ENCODE measurements at regions not wholly inside any gene's neighbourhood (a gene's known extent, or its start where the extent isn't known, plus 50 kb on each side); places are given as distances from the start of the nearest gene placed in this dataset.

DNA sequence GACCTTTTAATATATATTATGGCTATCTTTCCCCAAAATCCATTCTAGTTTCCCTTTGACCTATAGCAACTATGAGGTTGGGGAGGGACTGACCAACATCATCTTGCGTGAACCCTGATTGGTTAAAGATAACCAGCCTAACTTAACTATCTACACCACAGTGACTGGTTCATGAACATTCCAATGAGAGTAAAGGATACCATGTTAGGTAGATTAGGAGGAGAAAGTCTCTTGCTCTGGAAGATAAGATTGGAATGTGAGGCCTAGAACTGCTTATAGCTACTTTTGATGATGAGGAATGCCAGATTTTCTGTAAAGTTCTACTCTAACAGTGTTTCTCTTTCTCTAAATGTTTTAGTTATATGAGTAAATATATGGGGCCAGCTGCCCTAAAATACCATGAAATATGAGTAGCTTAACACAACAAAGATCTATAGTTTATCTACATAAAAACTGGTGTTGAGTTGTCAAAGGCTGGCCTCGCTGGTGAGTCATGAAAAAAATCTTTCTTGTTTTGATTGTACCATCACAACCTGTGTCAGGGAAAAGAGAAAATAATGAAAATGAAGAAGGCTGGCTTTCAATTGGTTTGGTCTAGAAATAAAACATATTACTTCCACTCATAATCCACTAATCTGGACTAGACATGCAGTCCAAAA lies 481.4 kb downstream of the NSUN3 start:
- Histone ChIP-seq H3K27me3 (ENCODE audit: insufficient read depth) (no peaks in the 10 kb centered on the region), H3K27ac (ENCODE audit: low read depth) (no peak overlapping the region), H4K20me1 (replicated peaks; ENCODE audit: insufficient read depth) (no peaks in the 10 kb centered on the region), H3K36me3 (ENCODE audit: insufficient read depth) (no peaks in the 10 kb centered on the region), H3F3A (replicated peaks; ENCODE audit: low read depth) (no peaks in the 10 kb centered on the region), H3K4me2 (no peak overlapping the region), H3K79me2 (replicated peaks; ENCODE audit: insufficient read depth) (no peaks in the 10 kb centered on the region), H3K4me1 (ENCODE audit: insufficient read depth) (no peaks in the 10 kb centered on the region), H3K4me3 (no peak overlapping the region), H3K9me2 (ENCODE audit: insufficient read depth) (no peaks in the 10 kb centered on the region; the same call in 1 of the 2 replicates), H2AFZ (no peak overlapping the region)
- H3K36me3 Mint-ChIP-seq (ENCODE audit: low read depth): no peaks in the 10 kb centered on the region; the same call in 2 of the 3 replicates
- H3K9me3 Mint-ChIP-seq: peaks cover 6% of the 10 kb centered on the region; the same call in 1 of the 3 replicates
- H3K27me3 Mint-ChIP-seq (ENCODE audit: insufficient read depth, low read depth, poor library complexity): no peaks in the 10 kb centered on the region
- no peak overlapping the region for H3K27ac Mint-ChIP-seq
- no peak for DNase-seq (ENCODE audit: low spot score)
- TF ChIP-seq, protein P1, sequence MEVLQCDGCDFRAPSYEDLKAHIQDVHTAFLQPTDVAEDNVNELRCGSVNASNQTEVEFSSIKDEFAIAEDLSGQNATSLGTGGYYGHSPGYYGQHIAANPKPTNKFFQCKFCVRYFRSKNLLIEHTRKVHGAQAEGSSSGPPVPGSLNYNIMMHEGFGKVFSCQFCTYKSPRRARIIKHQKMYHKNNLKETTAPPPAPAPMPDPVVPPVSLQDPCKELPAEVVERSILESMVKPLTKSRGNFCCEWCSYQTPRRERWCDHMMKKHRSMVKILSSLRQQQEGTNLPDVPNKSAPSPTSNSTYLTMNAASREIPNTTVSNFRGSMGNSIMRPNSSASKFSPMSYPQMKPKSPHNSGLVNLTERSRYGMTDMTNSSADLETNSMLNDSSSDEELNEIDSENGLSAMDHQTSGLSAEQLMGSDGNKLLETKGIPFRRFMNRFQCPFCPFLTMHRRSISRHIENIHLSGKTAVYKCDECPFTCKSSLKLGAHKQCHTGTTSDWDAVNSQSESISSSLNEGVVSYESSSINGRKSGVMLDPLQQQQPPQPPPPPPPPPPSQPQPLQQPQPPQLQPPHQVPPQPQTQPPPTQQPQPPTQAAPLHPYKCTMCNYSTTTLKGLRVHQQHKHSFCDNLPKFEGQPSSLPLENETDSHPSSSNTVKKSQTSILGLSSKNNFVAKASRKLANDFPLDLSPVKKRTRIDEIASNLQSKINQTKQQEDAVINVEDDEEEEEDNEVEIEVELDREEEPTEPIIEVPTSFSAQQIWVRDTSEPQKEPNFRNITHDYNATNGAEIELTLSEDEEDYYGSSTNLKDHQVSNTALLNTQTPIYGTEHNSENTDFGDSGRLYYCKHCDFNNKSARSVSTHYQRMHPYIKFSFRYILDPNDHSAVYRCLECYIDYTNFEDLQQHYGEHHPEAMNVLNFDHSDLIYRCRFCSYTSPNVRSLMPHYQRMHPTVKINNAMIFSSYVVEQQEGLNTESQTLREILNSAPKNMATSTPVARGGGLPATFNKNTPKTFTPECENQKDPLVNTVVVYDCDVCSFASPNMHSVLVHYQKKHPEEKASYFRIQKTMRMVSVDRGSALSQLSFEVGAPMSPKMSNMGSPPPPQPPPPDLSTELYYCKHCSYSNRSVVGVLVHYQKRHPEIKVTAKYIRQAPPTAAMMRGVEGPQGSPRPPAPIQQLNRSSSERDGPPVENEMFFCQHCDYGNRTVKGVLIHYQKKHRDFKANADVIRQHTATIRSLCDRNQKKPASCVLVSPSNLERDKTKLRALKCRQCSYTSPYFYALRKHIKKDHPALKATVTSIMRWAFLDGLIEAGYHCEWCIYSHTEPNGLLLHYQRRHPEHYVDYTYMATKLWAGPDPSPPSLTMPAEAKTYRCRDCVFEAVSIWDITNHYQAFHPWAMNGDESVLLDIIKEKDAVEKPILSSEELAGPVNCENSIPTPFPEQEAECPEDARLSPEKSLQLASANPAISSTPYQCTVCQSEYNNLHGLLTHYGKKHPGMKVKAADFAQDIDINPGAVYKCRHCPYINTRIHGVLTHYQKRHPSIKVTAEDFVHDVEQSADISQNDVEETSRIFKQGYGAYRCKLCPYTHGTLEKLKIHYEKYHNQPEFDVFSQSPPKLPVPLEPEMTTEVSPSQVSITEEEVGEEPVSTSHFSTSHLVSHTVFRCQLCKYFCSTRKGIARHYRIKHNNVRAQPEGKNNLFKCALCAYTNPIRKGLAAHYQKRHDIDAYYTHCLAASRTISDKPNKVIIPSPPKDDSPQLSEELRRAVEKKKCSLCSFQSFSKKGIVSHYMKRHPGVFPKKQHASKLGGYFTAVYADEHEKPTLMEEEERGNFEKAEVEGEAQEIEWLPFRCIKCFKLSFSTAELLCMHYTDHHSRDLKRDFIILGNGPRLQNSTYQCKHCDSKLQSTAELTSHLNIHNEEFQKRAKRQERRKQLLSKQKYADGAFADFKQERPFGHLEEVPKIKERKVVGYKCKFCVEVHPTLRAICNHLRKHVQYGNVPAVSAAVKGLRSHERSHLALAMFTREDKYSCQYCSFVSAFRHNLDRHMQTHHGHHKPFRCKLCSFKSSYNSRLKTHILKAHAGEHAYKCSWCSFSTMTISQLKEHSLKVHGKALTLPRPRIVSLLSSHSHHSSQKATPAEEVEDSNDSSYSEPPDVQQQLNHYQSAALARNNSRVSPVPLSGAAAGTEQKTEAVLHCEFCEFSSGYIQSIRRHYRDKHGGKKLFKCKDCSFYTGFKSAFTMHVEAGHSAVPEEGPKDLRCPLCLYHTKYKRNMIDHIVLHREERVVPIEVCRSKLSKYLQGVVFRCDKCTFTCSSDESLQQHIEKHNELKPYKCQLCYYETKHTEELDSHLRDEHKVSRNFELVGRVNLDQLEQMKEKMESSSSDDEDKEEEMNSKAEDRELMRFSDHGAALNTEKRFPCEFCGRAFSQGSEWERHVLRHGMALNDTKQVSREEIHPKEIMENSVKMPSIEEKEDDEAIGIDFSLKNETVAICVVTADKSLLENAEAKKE (CRISPR knock-in tag; IDR thresholded peaks at IDR 0.05): no peak
- TF ChIP-seq JUNB (IDR thresholded peaks at IDR 0.05; ENCODE audit: unreplicated experiment) (no peak), REST (IDR thresholded peaks at IDR 0.05; ENCODE audit: unreplicated experiment) (no peak), EZH2 (IDR thresholded peaks at IDR 0.05; ENCODE audit: low read depth, unreplicated experiment) (no peak), ZNF331 (CRISPR knock-in tag; IDR thresholded peaks at IDR 0.05; ENCODE audit: low read depth) (no peak), EZH2phosphoT487 (IDR thresholded peaks at IDR 0.05; ENCODE audit: unreplicated experiment) (no peak), STAT1 (IDR thresholded peaks at IDR 0.05; ENCODE audit: unreplicated experiment) (no peak), POLR2AphosphoS5 (IDR thresholded peaks at IDR 0.05; ENCODE audit: low read depth) (no peak), ZNF114 (CRISPR knock-in tag; IDR thresholded peaks at IDR 0.05) (no peak), CREB1 (CRISPR knock-in tag; IDR thresholded peaks at IDR 0.05; ENCODE audit: low read depth) (no peak), ETS1 (IDR thresholded peaks at IDR 0.05) (no peak), NANOG (IDR thresholded peaks at IDR 0.05; ENCODE audit: borderline replicate concordance) (no peak)
- TF ChIP-seq, protein P2, sequence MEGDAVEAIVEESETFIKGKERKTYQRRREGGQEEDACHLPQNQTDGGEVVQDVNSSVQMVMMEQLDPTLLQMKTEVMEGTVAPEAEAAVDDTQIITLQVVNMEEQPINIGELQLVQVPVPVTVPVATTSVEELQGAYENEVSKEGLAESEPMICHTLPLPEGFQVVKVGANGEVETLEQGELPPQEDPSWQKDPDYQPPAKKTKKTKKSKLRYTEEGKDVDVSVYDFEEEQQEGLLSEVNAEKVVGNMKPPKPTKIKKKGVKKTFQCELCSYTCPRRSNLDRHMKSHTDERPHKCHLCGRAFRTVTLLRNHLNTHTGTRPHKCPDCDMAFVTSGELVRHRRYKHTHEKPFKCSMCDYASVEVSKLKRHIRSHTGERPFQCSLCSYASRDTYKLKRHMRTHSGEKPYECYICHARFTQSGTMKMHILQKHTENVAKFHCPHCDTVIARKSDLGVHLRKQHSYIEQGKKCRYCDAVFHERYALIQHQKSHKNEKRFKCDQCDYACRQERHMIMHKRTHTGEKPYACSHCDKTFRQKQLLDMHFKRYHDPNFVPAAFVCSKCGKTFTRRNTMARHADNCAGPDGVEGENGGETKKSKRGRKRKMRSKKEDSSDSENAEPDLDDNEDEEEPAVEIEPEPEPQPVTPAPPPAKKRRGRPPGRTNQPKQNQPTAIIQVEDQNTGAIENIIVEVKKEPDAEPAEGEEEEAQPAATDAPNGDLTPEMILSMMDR (conservative IDR thresholded peaks at IDR 0.05; ENCODE audit: low read depth in 2 of 2): no peak
- no peak overlapping the region for H3K4me3 Mint-ChIP-seq
- no peak for ATAC-seq
- peaks cover 3% of the 10 kb centered on the region; the same call in 2 of the 3 replicates for H3K4me1 Mint-ChIP-seq

Data from GM23338 (cell line).